Fibroblast of the aortic adventitia (primary cell): ENCODE measurements at regions not wholly inside any gene's neighbourhood (a gene's known extent, or its start where the extent isn't known, plus 50 kb on each side); places are given as distances from the start of the nearest gene placed in this dataset.

Experiments
- DNase-seq: peaks from one replicate; pipeline ENCODE4 v3.0.0-alpha.2; 2010; ENCODE audit warnings: low read depth
- H3K4me3 ChIP-seq: 2 replicates; pipeline ENCODE4 v1.5.1; 2011; ENCODE audit warnings: low read depth, mild to moderate bottlenecking, control low read depth, low read length, moderate library complexity
- CTCF ChIP-seq: IDR thresholded peaks from 2 replicates; pipeline ENCODE4 v1.5.1; 2011; ENCODE audit warnings: mild to moderate bottlenecking, low read length, control low read depth, inconsistent platforms; ENCODE audit not compliant: insufficient read depth

DNA sequence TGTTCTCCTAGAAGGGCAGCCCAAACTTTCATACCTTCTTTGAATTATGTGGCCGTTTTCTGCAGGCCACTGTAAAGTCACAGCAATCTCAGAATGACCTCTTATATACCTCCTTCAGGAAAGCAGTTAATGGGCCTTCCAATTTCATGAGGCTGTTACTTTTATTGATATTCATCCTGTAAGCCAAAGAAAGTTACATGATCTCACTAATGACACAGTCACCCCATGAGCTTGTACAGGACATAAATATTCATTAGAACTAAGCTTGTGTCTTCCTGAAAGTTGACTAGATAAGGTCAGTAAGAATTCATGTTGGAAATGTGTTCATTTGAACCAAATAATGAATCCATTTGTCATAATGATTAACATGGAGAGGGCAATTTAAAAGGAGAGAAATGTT lies 283.1 kb upstream of the NWD2 start:
- no peak overlapping the region for H3K4me3 ChIP-seq
- no peak for DNase-seq
- TF ChIP-seq CTCF: no peak

GRCh38 chr4:36966756-36967460 lies 277.6 kb upstream of the NWD2 start:
- DNase-seq: no peak
- no peak overlapping the region for H3K4me3 ChIP-seq
- TF ChIP-seq CTCF: no peak

- TF ChIP-seq CTCF: no peak
- DNase-seq: no peak
- no peak overlapping the region for H3K4me3 ChIP-seq
Observed at GRCh38 chr4:36979533-36979932, 265.0 kb upstream of the NWD2 start.

DNA sequence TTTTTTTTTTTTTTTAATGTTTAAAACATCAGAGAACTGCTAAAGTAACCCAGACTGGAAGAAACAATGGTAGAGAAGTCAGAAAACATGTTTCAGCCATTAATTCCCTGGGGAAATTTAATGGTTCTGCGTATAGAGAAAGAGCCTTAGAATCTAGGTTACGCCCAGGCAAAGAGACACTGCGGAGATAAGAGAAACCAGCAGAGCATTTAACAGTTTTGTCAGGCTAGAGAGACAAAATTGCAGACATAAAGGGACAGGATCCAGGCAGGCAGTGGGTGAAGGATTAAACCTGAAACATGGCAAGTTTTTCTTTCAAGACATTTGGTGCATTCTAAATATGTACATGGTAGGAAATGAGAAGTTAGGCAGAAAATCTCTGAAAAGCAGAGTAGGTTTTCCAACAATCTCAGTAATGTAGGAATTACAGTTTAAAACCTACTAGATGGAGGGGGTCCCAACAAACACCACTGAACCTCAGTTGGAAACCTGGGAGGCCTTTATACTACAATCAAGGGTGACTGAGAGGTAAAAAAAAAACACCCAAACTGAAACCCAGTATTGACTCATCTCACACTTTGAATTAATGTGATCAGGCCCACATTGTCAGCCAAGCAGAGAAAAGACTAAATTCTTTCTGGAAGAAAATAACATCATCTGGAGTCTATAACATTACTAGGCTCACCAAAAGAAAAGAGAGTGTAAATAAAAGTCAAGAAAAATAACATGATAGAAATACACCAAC lies 254.2 kb upstream of the NWD2 start:
- TF ChIP-seq CTCF: no peak
- H3K4me3 ChIP-seq: no peak overlapping the region
- DNase-seq: no peak

DNA sequence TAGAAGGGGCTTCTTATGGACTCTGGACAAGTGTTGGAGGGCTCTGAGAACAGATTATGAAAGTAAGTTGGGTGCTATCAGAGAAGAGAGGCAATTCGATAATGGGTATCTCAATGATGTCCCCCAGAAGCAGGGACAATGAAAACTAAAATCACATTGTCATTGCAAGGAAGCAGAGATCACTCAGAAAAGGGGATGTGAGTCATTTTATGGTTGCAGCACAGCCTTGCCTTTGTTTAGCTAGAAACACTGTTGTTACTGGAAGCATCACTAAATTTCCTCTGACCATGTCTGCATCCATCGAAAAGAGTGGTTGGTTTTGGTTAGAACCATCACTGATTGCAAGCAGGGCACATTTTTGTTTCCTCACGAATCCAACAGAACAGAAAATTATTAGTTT lies 246.8 kb upstream of the NWD2 start:
- H3K4me3 ChIP-seq: no peak overlapping the region
- TF ChIP-seq CTCF: no peak
- no peak for DNase-seq

GRCh38 chr4:37000281-37000680 lies 244.3 kb upstream of the NWD2 start:
- DNase-seq: no peak
- no peak overlapping the region for H3K4me3 ChIP-seq
- TF ChIP-seq CTCF: no peak
